ENCODE measurements at regions not wholly inside any gene's neighbourhood (a gene's known extent, or its start where the extent isn't known, plus 50 kb on each side); places are given as distances from the start of the nearest gene placed in this dataset.

DNA sequence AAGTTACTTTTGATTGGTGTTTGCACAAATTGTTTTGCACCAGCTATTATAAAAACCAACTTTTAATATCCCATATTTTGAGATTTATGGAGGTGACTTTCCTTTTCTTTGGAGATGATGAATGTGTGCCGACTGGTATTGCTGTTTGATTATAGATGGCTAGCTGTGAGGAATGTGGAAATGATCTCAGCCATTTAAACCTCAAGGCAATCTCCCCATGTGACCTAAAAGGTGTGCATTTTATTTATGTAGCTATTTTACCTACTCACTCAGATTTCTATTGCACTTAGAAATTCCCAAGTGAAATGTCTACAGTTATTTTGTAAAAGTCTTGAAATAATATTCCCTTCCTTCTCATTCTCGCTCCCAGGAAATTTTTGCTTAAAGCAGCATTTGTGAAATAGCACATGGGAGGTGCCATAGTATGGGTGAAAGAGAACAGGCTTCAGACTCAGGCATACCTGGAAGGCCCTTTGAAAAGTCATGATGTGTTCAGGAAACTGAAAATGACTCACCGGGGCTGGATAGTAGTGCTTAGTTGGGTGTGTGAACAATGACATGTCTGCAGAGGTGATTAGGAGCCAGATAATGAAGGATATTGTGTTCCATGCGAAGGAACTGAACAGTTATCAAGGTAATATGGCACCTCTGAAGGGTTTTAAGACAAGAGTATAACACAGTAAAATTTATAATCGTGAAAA, 247.6 kb downstream of the CBLL2 start (continued):
- TF ChIP-seq, protein P1, sequence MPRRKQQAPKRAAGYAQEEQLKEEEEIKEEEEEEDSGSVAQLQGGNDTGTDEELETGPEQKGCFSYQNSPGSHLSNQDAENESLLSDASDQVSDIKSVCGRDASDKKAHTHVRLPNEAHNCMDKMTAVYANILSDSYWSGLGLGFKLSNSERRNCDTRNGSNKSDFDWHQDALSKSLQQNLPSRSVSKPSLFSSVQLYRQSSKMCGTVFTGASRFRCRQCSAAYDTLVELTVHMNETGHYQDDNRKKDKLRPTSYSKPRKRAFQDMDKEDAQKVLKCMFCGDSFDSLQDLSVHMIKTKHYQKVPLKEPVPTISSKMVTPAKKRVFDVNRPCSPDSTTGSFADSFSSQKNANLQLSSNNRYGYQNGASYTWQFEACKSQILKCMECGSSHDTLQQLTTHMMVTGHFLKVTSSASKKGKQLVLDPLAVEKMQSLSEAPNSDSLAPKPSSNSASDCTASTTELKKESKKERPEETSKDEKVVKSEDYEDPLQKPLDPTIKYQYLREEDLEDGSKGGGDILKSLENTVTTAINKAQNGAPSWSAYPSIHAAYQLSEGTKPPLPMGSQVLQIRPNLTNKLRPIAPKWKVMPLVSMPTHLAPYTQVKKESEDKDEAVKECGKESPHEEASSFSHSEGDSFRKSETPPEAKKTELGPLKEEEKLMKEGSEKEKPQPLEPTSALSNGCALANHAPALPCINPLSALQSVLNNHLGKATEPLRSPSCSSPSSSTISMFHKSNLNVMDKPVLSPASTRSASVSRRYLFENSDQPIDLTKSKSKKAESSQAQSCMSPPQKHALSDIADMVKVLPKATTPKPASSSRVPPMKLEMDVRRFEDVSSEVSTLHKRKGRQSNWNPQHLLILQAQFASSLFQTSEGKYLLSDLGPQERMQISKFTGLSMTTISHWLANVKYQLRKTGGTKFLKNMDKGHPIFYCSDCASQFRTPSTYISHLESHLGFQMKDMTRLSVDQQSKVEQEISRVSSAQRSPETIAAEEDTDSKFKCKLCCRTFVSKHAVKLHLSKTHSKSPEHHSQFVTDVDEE (CRISPR knock-in tag; IDR thresholded peaks at IDR 0.05) = no peak
- TF ChIP-seq ZNF565 (CRISPR knock-in tag; conservative IDR thresholded peaks at IDR 0.05; ENCODE audit: low read depth) = no peak
- no peak for TF ChIP-seq TCF4 (CRISPR knock-in tag; IDR thresholded peaks at IDR 0.05; ENCODE audit: borderline replicate concordance)
- TF ChIP-seq GLIS3 (CRISPR knock-in tag; IDR thresholded peaks at IDR 0.05) = no peak

GRCh38 chrX:22526339-22526738, 253.6 kb downstream of the CBLL2 start:
- ATAC-seq = no peak
- TF ChIP-seq TOX (CRISPR knock-in tag; IDR thresholded peaks at IDR 0.05; ENCODE audit: borderline replicate concordance) (no peak), ZC3H10 (CRISPR knock-in tag; IDR thresholded peaks at IDR 0.05) (no peak), ZFP3 (CRISPR knock-in tag; IDR thresholded peaks at IDR 0.05) (no peak), GLIS3 (CRISPR knock-in tag; IDR thresholded peaks at IDR 0.05) (no peak), ARNTL (CRISPR knock-in tag; IDR thresholded peaks at IDR 0.05; ENCODE audit: borderline replicate concordance, low read depth) (no peak), PPARA (CRISPR knock-in tag; IDR thresholded peaks at IDR 0.05; ENCODE audit: borderline replicate concordance) (no peak), ZNF565 (CRISPR knock-in tag; conservative IDR thresholded peaks at IDR 0.05; ENCODE audit: low read depth) (no peak), CSDC2 (CRISPR knock-in tag; IDR thresholded peaks at IDR 0.05) (no peak), ZNF8 (CRISPR knock-in tag; IDR thresholded peaks at IDR 0.05) (no peak), ESRRG (CRISPR knock-in tag; IDR thresholded peaks at IDR 0.05) (no peak), TCF4 (CRISPR knock-in tag; IDR thresholded peaks at IDR 0.05; ENCODE audit: borderline replicate concordance) (no peak), ISL1 (CRISPR knock-in tag; IDR thresholded peaks at IDR 0.05) (no peak), ZFP30 (CRISPR knock-in tag; IDR thresholded peaks at IDR 0.05) (no peak)
- TF ChIP-seq, protein P2, sequence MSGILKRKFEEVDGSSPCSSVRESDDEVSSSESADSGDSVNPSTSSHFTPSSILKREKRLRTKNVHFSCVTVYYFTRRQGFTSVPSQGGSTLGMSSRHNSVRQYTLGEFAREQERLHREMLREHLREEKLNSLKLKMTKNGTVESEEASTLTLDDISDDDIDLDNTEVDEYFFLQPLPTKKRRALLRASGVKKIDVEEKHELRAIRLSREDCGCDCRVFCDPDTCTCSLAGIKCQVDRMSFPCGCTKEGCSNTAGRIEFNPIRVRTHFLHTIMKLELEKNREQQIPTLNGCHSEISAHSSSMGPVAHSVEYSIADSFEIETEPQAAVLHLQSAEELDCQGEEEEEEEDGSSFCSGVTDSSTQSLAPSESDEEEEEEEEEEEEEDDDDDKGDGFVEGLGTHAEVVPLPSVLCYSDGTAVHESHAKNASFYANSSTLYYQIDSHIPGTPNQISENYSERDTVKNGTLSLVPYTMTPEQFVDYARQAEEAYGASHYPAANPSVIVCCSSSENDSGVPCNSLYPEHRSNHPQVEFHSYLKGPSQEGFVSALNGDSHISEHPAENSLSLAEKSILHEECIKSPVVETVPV (CRISPR knock-in tag; IDR thresholded peaks at IDR 0.05) = no peak
- TF ChIP-seq, protein P3, sequence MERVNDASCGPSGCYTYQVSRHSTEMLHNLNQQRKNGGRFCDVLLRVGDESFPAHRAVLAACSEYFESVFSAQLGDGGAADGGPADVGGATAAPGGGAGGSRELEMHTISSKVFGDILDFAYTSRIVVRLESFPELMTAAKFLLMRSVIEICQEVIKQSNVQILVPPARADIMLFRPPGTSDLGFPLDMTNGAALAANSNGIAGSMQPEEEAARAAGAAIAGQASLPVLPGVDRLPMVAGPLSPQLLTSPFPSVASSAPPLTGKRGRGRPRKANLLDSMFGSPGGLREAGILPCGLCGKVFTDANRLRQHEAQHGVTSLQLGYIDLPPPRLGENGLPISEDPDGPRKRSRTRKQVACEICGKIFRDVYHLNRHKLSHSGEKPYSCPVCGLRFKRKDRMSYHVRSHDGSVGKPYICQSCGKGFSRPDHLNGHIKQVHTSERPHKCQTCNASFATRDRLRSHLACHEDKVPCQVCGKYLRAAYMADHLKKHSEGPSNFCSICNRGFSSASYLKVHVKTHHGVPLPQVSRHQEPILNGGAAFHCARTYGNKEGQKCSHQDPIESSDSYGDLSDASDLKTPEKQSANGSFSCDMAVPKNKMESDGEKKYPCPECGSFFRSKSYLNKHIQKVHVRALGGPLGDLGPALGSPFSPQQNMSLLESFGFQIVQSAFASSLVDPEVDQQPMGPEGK (CRISPR knock-in tag; IDR thresholded peaks at IDR 0.05; ENCODE audit: borderline replicate concordance) = no peak
- TF ChIP-seq, protein P4, sequence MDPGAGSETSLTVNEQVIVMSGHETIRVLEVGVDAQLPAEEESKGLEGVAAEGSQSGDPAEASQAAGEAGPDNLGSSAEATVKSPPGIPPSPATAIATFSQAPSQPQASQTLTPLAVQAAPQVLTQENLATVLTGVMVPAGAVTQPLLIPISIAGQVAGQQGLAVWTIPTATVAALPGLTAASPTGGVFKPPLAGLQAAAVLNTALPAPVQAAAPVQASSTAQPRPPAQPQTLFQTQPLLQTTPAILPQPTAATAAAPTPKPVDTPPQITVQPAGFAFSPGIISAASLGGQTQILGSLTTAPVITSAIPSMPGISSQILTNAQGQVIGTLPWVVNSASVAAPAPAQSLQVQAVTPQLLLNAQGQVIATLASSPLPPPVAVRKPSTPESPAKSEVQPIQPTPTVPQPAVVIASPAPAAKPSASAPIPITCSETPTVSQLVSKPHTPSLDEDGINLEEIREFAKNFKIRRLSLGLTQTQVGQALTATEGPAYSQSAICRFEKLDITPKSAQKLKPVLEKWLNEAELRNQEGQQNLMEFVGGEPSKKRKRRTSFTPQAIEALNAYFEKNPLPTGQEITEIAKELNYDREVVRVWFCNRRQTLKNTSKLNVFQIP (CRISPR knock-in tag; IDR thresholded peaks at IDR 0.05; ENCODE audit: borderline replicate concordance, low read depth) = no peak

DNA sequence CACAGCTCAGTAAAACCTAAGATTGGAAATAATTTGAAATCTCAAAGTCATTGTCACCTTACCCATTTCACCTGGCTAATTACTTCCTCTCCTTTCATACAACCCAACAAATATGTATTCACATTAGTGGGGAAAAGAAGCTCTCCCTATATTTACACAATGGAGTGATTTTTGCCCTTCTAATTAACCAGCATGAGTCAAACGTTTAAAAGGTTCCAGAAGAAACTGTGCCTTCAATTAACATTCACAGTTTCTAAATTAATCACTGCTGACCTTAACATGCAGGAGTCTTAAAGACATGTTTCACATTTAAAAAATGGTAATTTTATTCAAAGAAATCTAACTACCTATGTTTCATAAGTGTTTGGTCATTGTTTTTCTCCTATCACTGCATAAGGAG, 254.6 kb downstream of the CBLL2 start:
- TF ChIP-seq SNAI2 (CRISPR knock-in tag; IDR thresholded peaks at IDR 0.05) (no peak), ISL1 (CRISPR knock-in tag; IDR thresholded peaks at IDR 0.05) (no peak), ESRRG (CRISPR knock-in tag; IDR thresholded peaks at IDR 0.05) (no peak)
- ATAC-seq = no peak

GRCh38 chrX:22533898-22534297, 261.2 kb downstream of the CBLL2 start:
- 0 out of 3 replicates have a peak, but pooled peaks have one; percentile 37 for ATAC-seq
- no peak for TF ChIP-seq ZC3H10 (CRISPR knock-in tag; IDR thresholded peaks at IDR 0.05)
- no peak for TF ChIP-seq GLIS3 (CRISPR knock-in tag; IDR thresholded peaks at IDR 0.05)
- TF ChIP-seq CSDC2 (CRISPR knock-in tag; IDR thresholded peaks at IDR 0.05) = no peak
- TF ChIP-seq TOX (CRISPR knock-in tag; IDR thresholded peaks at IDR 0.05; ENCODE audit: borderline replicate concordance) = no peak
- TF ChIP-seq, protein P1 (CRISPR knock-in tag; IDR thresholded peaks at IDR 0.05) = no peak
- TF ChIP-seq ZFP3 (CRISPR knock-in tag; IDR thresholded peaks at IDR 0.05) = no peak
- no peak for TF ChIP-seq ZNF8 (CRISPR knock-in tag; IDR thresholded peaks at IDR 0.05)
- TF ChIP-seq PPARA (CRISPR knock-in tag; IDR thresholded peaks at IDR 0.05; ENCODE audit: borderline replicate concordance) = no peak
- TF ChIP-seq TCF4 (CRISPR knock-in tag; IDR thresholded peaks at IDR 0.05; ENCODE audit: borderline replicate concordance) = no peak
- TF ChIP-seq, protein P2 (CRISPR knock-in tag; IDR thresholded peaks at IDR 0.05) = no peak
- no peak for TF ChIP-seq RARB (CRISPR knock-in tag; IDR thresholded peaks at IDR 0.05)
- TF ChIP-seq SNAI2 (CRISPR knock-in tag; IDR thresholded peaks at IDR 0.05) = no peak
